ENCODE measurements at regions not wholly inside any gene's neighbourhood (a gene's known extent, or its start where the extent isn't known, plus 50 kb on each side); places are given as distances from the start of the nearest gene placed in this dataset.

GRCh38 chr5:71972777-71973473 lies 134.3 kb upstream of the MAP1B start (continued):
- no peak for TF ChIP-seq ZHX2 (IDR thresholded peaks at IDR 0.05; ENCODE audit: low read depth)
- TF ChIP-seq ZHX2 (CRISPR knock-in tag; IDR thresholded peaks at IDR 0.05; ENCODE audit: borderline replicate concordance): no peak
- no peak for TF ChIP-seq ZNF770 (CRISPR knock-in tag; IDR thresholded peaks at IDR 0.05)
- TF ChIP-seq ZNF12 (CRISPR knock-in tag; IDR thresholded peaks at IDR 0.05): no peak
- peak; percentile 36; the same call in 1 of the 2 replicates for TF ChIP-seq MEIS2 (CRISPR knock-in tag; IDR thresholded peaks at IDR 0.05)
- peak; percentile 54; the same call in 1 of the 2 replicates for TF ChIP-seq IKZF5 (CRISPR knock-in tag; IDR thresholded peaks at IDR 0.05)
- no peak for TF ChIP-seq KDM2A (CRISPR knock-in tag; IDR thresholded peaks at IDR 0.05; ENCODE audit: borderline replicate concordance, low read depth)
- no peak for TF ChIP-seq MED13 (CRISPR knock-in tag; IDR thresholded peaks at IDR 0.05)
- TF ChIP-seq ZNF609 (CRISPR knock-in tag; IDR thresholded peaks at IDR 0.05; ENCODE audit: borderline replicate concordance): peak; percentile 70
- no peak for TF ChIP-seq PAWR (CRISPR knock-in tag; IDR thresholded peaks at IDR 0.05; ENCODE audit: borderline replicate concordance)
- no peak for TF ChIP-seq XRCC5 (optimal IDR thresholded peaks at IDR 0.05; ENCODE audit: low read length)
- no peak for TF ChIP-seq NKX3-1 (CRISPR knock-in tag; IDR thresholded peaks at IDR 0.05)
- TF ChIP-seq TEAD3 (CRISPR knock-in tag; optimal IDR thresholded peaks at IDR 0.05; ENCODE audit: borderline replicate concordance): peak; percentile 93
- TF ChIP-seq RAD21 (CRISPR knock-in tag; IDR thresholded peaks at IDR 0.05): no peak
- TF ChIP-seq ZNF670 (CRISPR knock-in tag; IDR thresholded peaks at IDR 0.05; ENCODE audit: borderline replicate concordance): no peak
- TF ChIP-seq TARDBP (CRISPR knock-in tag; IDR thresholded peaks at IDR 0.05): peak; percentile 35; the same call in 1 of the 2 replicates
